GM10266 (cell line): ENCODE measurements at regions not wholly inside any gene's neighbourhood (a gene's known extent, or its start where the extent isn't known, plus 50 kb on each side); places are given as distances from the start of the nearest gene placed in this dataset.
"Not testable (repeated sequence)": the region's sequence is repeated elsewhere in the genome, so short reads cannot be mapped to it uniquely, and the experiment has no call there.

Source experiments
- DNase-seq: peaks from one replicate; pipeline ENCODE4 v3.0.0; 2012; ENCODE audit errors: extremely low spot score
- TF ChIP-seq, protein P1 (sequence below): IDR thresholded peaks from 2 replicates; pipeline ENCODE4 v1.5.1; 2012; ENCODE audit warnings: mild to moderate bottlenecking, low read depth; ENCODE audit not compliant: control insufficient read depth, insufficient read depth; ENCODE audit errors: missing control alignments

DNA sequence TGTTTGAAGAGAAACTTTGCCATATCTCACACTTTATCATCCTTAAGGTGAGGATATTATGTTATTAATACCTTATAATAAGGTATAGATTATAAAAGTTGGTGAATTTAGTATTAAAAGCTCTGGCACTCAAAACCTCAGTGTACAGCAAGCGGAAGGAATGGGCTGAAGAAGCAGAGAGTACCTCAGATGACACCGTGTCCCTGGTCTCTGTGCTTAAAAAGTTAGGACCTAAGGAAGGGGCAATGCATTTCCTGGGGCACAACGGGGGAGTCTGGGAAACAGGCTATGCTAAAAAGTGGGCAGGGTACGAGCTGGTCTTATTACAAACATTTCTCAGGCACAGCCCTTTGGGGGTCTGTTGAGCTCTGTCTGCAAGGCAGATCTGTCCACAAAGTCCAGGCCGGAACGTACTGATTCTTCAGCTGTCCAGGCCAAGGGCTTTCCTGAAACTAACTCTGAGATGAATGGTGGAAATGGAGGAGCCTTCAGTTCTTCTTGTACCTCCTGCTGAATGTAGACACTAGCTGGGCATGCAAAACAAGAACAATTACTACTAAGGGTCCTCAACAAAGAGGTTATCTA lies 202.7 kb downstream of the POM121L12 start:
- DNase-seq, result no peak
- TF ChIP-seq, protein P1, sequence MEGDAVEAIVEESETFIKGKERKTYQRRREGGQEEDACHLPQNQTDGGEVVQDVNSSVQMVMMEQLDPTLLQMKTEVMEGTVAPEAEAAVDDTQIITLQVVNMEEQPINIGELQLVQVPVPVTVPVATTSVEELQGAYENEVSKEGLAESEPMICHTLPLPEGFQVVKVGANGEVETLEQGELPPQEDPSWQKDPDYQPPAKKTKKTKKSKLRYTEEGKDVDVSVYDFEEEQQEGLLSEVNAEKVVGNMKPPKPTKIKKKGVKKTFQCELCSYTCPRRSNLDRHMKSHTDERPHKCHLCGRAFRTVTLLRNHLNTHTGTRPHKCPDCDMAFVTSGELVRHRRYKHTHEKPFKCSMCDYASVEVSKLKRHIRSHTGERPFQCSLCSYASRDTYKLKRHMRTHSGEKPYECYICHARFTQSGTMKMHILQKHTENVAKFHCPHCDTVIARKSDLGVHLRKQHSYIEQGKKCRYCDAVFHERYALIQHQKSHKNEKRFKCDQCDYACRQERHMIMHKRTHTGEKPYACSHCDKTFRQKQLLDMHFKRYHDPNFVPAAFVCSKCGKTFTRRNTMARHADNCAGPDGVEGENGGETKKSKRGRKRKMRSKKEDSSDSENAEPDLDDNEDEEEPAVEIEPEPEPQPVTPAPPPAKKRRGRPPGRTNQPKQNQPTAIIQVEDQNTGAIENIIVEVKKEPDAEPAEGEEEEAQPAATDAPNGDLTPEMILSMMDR, result no peak

DNA sequence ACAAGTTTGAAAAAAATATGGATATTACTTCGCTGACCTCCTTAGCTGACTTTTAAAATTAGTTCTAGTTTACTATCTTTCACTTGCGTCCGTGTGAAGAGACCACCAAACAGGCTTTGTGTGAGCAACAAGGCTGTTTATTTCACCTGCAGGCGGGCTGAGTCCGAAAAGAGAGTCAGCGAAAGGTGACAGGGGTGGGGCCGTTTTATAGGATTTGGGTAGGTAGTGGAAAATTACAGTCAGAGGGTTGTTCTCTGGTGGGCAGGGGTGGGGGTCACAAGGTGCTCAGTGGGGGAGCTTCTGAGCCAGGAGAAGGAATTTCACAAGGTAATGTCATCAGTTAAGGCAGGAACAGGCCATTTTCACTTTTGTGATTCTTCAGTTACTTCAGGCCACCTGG lies 203.7 kb downstream of the POM121L12 start:
- DNase-seq, result not testable (repeated sequence)

DNA sequence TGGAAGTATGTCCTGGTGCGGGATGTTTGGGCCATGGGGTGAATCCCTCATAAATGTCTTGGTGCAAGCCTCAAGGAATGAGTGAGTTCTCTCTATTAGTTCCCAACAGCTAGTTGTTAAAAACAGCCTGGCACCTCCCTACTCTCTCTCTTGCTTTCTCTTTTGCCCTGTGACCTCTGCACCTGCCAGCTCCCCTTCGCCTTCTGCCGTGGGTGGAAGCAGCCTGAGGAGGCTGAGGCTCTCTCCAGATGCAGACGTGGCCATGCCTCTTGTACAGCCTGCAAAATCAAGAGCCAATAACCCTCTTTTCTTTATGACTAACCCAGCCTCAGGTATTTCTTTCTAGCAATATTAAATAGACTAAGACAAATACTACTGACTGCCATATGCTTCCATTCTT lies 210.3 kb downstream of the POM121L12 start:
- no peak for DNase-seq
- TF ChIP-seq, protein P1, result no peak

DNA sequence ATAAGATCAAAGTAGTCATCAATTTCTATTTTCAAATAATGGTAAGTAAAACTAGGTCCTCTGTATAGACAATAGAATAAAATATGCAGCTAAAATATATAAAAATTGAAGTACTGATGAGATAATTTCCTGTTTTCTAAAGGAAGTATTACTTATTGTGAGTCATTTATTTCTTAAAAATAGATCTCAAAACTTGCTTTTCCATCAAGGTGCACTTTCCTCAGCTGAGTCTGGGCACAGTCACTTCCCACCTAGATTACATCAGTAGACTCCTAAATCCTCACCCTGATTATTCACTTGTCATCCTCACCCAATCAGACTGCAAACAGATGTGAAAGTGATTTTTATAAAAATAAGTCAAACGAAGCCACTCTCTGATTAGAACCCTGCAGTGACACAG lies 211.5 kb downstream of the POM121L12 start:
- TF ChIP-seq, protein P1, result no peak
- DNase-seq, result no peak

DNA sequence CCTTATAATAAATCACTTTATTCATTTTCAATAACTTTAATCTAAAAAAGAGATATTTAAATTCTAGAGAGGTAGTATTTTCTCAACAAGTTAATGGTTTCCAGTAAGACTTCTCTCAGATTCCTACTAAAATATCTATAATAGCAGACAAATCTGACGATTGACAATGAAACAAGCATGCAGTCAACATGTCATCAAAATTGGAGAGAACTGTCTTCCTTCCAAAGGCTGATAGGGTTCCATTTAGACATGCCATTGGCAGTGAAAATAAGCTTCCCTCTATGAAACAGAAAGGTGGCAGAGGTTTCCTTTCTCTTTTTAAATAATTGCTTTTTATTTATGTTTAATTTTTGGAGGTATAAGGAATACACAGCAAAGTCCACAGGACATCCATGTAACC lies 217.1 kb downstream of the POM121L12 start:
- DNase-seq, result no peak
- TF ChIP-seq, protein P1, result no peak

DNA sequence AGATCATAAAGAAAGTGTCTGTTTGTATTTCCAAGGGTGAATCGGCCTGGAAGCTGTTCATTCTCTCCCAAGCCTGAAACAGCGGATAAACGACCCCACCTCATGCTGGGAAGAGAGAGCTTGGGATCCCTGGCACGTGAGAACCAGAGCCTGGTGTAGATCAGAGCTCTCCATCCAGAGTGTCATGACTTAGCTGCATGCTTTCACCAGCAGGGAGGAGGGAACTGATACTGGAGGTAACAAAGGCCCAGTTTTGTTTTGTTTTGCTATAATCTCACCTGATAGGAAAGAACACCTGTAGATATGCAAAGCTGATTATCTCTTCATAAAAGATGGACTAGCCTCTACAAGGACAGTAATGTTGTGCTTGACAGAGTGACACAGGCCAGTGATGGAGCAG lies 236.6 kb downstream of the POM121L12 start:
- DNase-seq, result no peak
- TF ChIP-seq, protein P1, result no peak

DNA sequence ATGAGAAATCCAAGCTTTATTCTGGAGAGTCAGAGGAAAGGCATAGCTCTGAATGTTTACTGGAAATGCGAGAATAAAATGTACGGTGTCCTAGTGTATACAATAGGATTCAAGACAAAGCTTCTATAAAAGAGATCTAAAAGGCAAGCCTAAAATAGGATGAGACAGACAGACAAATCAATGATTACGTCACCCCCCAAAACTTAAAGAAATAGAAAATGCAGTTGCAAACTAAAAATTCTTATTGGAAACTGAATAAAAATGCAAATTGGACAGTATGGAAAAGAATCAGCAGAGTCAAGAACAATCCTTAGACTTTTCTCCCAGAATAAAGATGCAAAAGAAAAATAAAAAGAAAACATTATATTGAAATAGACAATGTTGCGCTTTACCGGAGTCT lies 245.9 kb downstream of the POM121L12 start:
- TF ChIP-seq, protein P1, result no peak
- no peak for DNase-seq

DNA sequence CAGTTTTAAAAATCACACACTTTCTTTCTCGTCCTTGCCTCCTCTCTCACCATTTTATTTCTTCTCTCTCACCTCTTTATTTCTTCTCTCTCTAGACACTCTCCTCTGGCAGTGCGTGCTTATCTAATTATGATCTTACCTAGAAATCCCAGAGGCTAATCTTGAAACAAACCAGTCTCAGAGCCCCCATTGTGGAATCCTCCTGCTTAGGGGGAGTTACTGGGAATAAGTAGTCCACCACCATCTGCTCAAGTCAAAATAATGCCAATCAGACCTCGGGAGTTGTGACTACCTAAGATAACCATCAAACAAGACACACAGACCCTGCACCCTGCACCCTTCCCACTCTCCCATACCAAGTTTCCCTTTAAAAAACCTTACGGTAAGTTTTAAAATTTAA lies 256.9 kb downstream of the POM121L12 start:
- no peak for DNase-seq
- TF ChIP-seq, protein P1, result no peak
